Liver (tissue), 8 donors: ENCODE measurements at regions not wholly inside any gene's neighbourhood (a gene's known extent, or its start where the extent isn't known, plus 50 kb on each side); places are given as distances from the start of the nearest gene placed in this dataset.
"Not testable (repeated sequence)": the region's sequence is repeated elsewhere in the genome, so short reads cannot be mapped to it uniquely, and the experiment has no call there.

Experiments used
- DNase-seq: peaks from one replicate; pipeline ENCODE4 v3.0.0-alpha.2; 2017; ENCODE audit warnings: low spot score
- H3K27ac ChIP-seq, 2 donors: one replicate each; pipeline ENCODE4 v1.7.0; 2013; ENCODE audit warnings: inconsistent platforms in 2 of 2, low read length in 2 of 2, control low read depth in 1 of 2, low read depth in 1 of 2, mild to moderate bottlenecking in 1 of 2
- H3K27me3 ChIP-seq, 4 donors: one replicate each; pipeline versions ENCODE4 v1.6.1 to v1.7.0; 2013; ENCODE audit warnings: low read length in 3 of 4, inconsistent platforms in 1 of 4, mild to moderate bottlenecking in 1 of 4, moderate library complexity in 1 of 4; ENCODE audit not compliant: control insufficient read depth in 4 of 4, insufficient read depth in 4 of 4
- H3K36me3 ChIP-seq, 4 donors: one replicate each; pipeline versions ENCODE4 v1.6.1 to v1.7.0; 2013; ENCODE audit warnings: low read length in 3 of 4, mild to moderate bottlenecking in 3 of 4, low read depth in 1 of 4, moderate library complexity in 1 of 4; ENCODE audit not compliant: control insufficient read depth in 4 of 4, insufficient read depth in 3 of 4
- H3K4me1 ChIP-seq, 4 donors: one replicate each; pipeline versions ENCODE4 v1.6.1 to v1.7.0; 2013; ENCODE audit warnings: low read length in 3 of 4, mild to moderate bottlenecking in 3 of 4, moderate library complexity in 1 of 4; ENCODE audit not compliant: control insufficient read depth in 4 of 4, insufficient read depth in 4 of 4
- H3K4me3 ChIP-seq, 3 donors: one replicate each; pipeline versions ENCODE4 v1.6.1 to v1.7.0; 2013; ENCODE audit warnings: low read length in 3 of 3, control low read depth in 1 of 3, low read depth in 1 of 3, mild to moderate bottlenecking in 1 of 3
- H3K9ac ChIP-seq, 2 donors: one replicate each; pipeline ENCODE4 v1.7.0; 2013; ENCODE audit warnings: low read length in 2 of 2, mild to moderate bottlenecking in 2 of 2, moderate library complexity in 2 of 2, control low read depth in 1 of 2, low read depth in 1 of 2
- H3K9me3 ChIP-seq, 4 donors: one replicate each; pipeline versions ENCODE4 v1.6.1 to v1.7.0; 2013; ENCODE audit warnings: low read length in 3 of 4; ENCODE audit not compliant: control insufficient read depth in 4 of 4
- FOXA1 ChIP-seq: IDR thresholded peaks from 2 replicates; pipeline ENCODE4 v1.6.1; 2016; ENCODE audit warnings: antibody characterized with exemption
- FOXA2 ChIP-seq: IDR thresholded peaks from 2 replicates; pipeline ENCODE4 v1.6.1; 2016; ENCODE audit warnings: antibody characterized with exemption
- GABPA ChIP-seq, 2 donors: IDR thresholded peaks in 1 of 2; conservative IDR thresholded peaks in 1 of 2; 2 replicates each; pipeline ENCODE4 v1.6.1; 2016; ENCODE audit warnings: antibody characterized with exemption in 2 of 2, mild to moderate bottlenecking in 1 of 2, moderate library complexity in 1 of 2
- HNF4A ChIP-seq, 2 donors: conservative IDR thresholded peaks; 2 replicates each; pipeline ENCODE4 v1.6.1; 2016; ENCODE audit warnings: antibody characterized with exemption in 2 of 2, mild to moderate bottlenecking in 2 of 2
- JUND ChIP-seq, 2 donors: IDR thresholded peaks; 2 replicates each; pipeline ENCODE4 v1.6.1; 2016; ENCODE audit warnings: antibody characterized with exemption in 2 of 2
- NR2F2 ChIP-seq: IDR thresholded peaks from 2 replicates; pipeline ENCODE4 v1.6.1; 2016; ENCODE audit warnings: antibody characterized with exemption
- REST ChIP-seq: IDR thresholded peaks from 2 replicates; pipeline ENCODE4 v1.6.1; 2016; ENCODE audit warnings: antibody characterized with exemption, mild to moderate bottlenecking
- RXRA ChIP-seq, 2 donors: IDR thresholded peaks; 2 replicates each; pipeline ENCODE4 v1.6.1; 2017 to 2018; ENCODE audit warnings: antibody characterized with exemption in 2 of 2, mild to moderate bottlenecking in 1 of 2
- TAF1 ChIP-seq: conservative IDR thresholded peaks from 2 replicates; pipeline ENCODE4 v1.6.1; 2016; ENCODE audit warnings: antibody characterized with exemption, mild to moderate bottlenecking
- YY1 ChIP-seq: IDR thresholded peaks from 2 replicates; pipeline ENCODE4 v1.6.1; 2016; ENCODE audit warnings: antibody characterized with exemption, mild to moderate bottlenecking
- WGBS: extraction: QIAGEN DNeasy Blood & Tissue Kit; methylation state at CpG from one replicate; pipeline ENCODE4 v1.1.7; 2013; 5-methylcytosine and 5-hydroxymethylcytosine counted together
- TF ChIP-seq, protein P1 (sequence below): fragments of 150-350 bp; IDR thresholded peaks from 2 replicates; pipeline ENCODE4 v1.5.1; 2017; ENCODE audit warnings: improper control_type of control experiment, low read depth, low read length; ENCODE audit not compliant: missing input control
- donor health status: healthy.
- donor health status: healthy.
- donor health status: healthy.
- donor health status: healthy.
- donor health status: healthy.

DNA sequence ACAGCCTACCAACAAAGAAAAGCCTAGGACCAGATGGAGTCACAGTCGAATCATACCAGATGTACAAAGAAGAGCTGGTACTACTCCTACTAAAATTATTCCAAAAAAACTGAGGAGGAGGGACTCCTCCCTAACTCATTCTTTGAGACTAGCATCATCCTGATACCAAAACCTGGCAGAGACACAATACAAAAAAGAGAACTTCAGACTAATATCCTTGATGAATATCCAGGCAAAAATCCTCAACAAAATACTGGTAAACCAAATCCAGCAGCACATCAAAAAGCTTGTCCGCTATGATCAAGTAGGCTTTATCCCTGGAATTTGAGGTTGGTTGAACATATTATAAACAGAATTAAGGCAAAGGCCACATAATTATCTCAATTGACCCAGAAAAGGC is 900.4 kb upstream of the ARRDC3 start:
- Histone ChIP-seq H3K36me3 (no peaks in the 10 kb centered on the region), H3K9ac (no peak overlapping the region), H3K9me3 (peaks cover 0 to 5% (median 1%) of the 10 kb centered on the region in 4 donors), H3K4me3 (no peak overlapping the region), H3K27ac (no peak overlapping the region), H3K4me1 (no peaks in the 10 kb centered on the region), H3K27me3 (no peaks in the 10 kb centered on the region)
- WGBS = 92% methylated on average over 2 of the region's 2 CpGs
- TF ChIP-seq TAF1 = no peak
- no peak for DNase-seq

DNA sequence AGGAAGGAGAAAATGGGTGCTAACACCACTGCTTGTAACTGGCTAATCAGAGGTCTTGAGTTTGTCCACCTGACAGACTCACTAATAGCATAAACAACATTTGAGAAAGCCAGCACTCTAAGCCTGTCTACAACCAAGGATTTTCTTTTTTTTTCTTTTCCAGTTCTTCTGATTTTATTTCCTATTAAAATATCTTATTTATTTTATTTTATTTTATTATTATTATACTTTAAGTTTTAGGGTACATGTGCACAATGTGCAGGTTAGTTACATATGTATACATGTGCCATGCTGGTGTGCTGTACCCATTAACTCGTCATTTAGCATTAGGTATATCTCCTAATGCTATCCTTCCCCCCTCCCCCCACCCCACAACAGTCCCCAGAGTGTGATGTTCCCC is 888.6 kb upstream of the ARRDC3 start:
- not testable (repeated sequence) for H3K9me3 ChIP-seq, H3K4me1 ChIP-seq, H3K36me3 ChIP-seq, DNase-seq, H3K9ac ChIP-seq, H3K27me3 ChIP-seq, H3K27ac ChIP-seq, H3K4me3 ChIP-seq
- 39% methylated on average over 1 of the region's 1 CpG for WGBS

DNA sequence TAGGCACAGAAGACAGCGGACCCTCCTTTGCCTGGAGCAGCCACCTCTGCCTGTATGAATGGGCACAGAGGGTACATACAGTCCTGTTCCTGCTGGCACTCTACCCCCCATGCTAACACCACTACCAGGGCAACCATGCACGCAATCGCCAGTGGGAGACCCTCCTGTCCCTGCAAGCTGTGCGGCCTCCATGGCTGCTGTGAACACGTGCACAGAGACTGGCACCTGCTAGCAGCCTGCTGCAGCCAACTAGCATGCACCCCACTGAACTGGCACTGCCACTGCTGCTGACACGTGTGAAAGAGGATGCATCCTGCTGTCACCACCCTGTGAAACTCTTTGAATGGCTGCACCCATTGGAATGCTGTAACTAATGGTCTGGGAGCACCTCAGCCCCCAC is 885.2 kb upstream of the ARRDC3 start:
- no peaks in the 10 kb centered on the region for H3K27me3 ChIP-seq
- 81% methylated on average over 6 of the region's 6 CpGs for WGBS
- H3K36me3 ChIP-seq = no peaks in the 10 kb centered on the region
- no peak for DNase-seq
- no peak overlapping the region for H3K27ac ChIP-seq
- no peaks in the 10 kb centered on the region for H3K4me1 ChIP-seq
- TF ChIP-seq JUND (IDR thresholded peaks at IDR 0.05) (no peak), YY1 (no peak), HNF4A (conservative IDR thresholded peaks at IDR 0.05) (no peak), FOXA1 (no peak), REST (no peak), GABPA (IDR thresholded peaks at IDR 0.05 in 1 of 2, conservative IDR thresholded peaks at IDR 0.05 in 1 of 2) (no peak), RXRA (IDR thresholded peaks at IDR 0.05) (no peak), FOXA2 (no peak), NR2F2 (no peak)
- TF ChIP-seq, protein P1, sequence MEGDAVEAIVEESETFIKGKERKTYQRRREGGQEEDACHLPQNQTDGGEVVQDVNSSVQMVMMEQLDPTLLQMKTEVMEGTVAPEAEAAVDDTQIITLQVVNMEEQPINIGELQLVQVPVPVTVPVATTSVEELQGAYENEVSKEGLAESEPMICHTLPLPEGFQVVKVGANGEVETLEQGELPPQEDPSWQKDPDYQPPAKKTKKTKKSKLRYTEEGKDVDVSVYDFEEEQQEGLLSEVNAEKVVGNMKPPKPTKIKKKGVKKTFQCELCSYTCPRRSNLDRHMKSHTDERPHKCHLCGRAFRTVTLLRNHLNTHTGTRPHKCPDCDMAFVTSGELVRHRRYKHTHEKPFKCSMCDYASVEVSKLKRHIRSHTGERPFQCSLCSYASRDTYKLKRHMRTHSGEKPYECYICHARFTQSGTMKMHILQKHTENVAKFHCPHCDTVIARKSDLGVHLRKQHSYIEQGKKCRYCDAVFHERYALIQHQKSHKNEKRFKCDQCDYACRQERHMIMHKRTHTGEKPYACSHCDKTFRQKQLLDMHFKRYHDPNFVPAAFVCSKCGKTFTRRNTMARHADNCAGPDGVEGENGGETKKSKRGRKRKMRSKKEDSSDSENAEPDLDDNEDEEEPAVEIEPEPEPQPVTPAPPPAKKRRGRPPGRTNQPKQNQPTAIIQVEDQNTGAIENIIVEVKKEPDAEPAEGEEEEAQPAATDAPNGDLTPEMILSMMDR = no peak
- no peak overlapping the region for H3K4me3 ChIP-seq
- H3K9me3 ChIP-seq = no peaks in the 10 kb centered on the region
- H3K9ac ChIP-seq = no peak overlapping the region
